Mucosa of descending colon (tissue), 3 donors: ENCODE measurements at regions not wholly inside any gene's neighbourhood (a gene's known extent, or its start where the extent isn't known, plus 50 kb on each side); places are given as distances from the start of the nearest gene placed in this dataset.

Experiments used
- ATAC-seq: fragments of 200-7000 bp; cut with Tn5 transposase; one replicate; pipeline ENCODE4 v1.9.1; 2020; ENCODE audit warnings: mild to moderate bottlenecking, moderate library complexity
- DNase-seq, 3 donors: peaks; one replicate each; pipeline ENCODE4 v3.0.0-alpha.2; 2020
- H3K36me3 ChIP-seq: fragments of 200-600 bp; one replicate; pipeline ENCODE4 v1.8.0; 2021; ENCODE audit warnings: low read depth, mild to moderate bottlenecking
- H3K4me1 ChIP-seq: fragments of 200-600 bp; one replicate; pipeline ENCODE4 v1.8.0; 2021; ENCODE audit warnings: low read depth, mild to moderate bottlenecking
- H3K4me3 ChIP-seq: fragments of 200-600 bp; one replicate; pipeline ENCODE4 v1.8.0; 2021; ENCODE audit warnings: mild to moderate bottlenecking
- H3K9me3 ChIP-seq: fragments of 200-600 bp; one replicate; pipeline ENCODE4 v1.8.0; 2021; ENCODE audit warnings: mild to moderate bottlenecking
- intact Hi-C, 2 donors: fragments of 100-400 bp; cut with DNase I in 1 of 2; cut with micrococcal nuclease in 1 of 2; formaldehyde crosslinking; loops; one replicate each; pipeline versions ENCODE4 v1.11.0 to v1.11.1; 2022; cut with DNase I, micrococcal nuclease
- TF ChIP-seq, protein P1 (sequence below): fragments of 200-600 bp; IDR thresholded peaks from one replicate; pipeline ENCODE4 v1.8.0; 2022; ENCODE audit warnings: antibody characterized with exemption, mild to moderate bottlenecking
- donor health status: DM: no; HTN: no; CAD: no; lungs with moderate emphysema.
- donor health status: DM: no; HTN: no; CAD: no.
- donor health status: DM: no; HTN: yes; CAD: no.

DNA sequence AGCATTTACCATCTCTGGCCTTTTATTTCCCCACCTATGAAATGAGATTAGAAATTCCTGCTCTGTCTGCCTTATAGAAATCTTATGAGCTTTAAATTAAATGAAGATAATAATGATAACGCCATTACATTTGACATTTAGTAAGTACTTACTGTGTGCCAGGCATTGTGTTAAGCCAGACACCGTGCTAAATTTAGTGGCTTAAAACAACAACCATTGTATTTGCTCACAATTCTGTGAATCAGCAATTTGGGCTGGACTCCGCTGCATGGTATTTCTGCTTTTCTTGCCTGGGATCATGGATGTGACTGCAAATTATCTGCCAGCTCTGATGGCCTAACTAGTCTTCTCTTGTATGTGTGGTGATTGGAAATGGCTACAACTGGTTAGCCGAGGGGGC is 56.4 kb upstream of the CCDC6 start:
- TF ChIP-seq, protein P1, sequence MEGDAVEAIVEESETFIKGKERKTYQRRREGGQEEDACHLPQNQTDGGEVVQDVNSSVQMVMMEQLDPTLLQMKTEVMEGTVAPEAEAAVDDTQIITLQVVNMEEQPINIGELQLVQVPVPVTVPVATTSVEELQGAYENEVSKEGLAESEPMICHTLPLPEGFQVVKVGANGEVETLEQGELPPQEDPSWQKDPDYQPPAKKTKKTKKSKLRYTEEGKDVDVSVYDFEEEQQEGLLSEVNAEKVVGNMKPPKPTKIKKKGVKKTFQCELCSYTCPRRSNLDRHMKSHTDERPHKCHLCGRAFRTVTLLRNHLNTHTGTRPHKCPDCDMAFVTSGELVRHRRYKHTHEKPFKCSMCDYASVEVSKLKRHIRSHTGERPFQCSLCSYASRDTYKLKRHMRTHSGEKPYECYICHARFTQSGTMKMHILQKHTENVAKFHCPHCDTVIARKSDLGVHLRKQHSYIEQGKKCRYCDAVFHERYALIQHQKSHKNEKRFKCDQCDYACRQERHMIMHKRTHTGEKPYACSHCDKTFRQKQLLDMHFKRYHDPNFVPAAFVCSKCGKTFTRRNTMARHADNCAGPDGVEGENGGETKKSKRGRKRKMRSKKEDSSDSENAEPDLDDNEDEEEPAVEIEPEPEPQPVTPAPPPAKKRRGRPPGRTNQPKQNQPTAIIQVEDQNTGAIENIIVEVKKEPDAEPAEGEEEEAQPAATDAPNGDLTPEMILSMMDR = no peak
- no peak for ATAC-seq
- H3K4me1 ChIP-seq = no peaks in the 10 kb centered on the region
- no peaks in the 10 kb centered on the region for H3K9me3 ChIP-seq
- no peaks in the 10 kb centered on the region for H3K36me3 ChIP-seq
- no peak for DNase-seq
- H3K4me3 ChIP-seq = no peak overlapping the region
- intact Hi-C loops = no loop called here

DNA sequence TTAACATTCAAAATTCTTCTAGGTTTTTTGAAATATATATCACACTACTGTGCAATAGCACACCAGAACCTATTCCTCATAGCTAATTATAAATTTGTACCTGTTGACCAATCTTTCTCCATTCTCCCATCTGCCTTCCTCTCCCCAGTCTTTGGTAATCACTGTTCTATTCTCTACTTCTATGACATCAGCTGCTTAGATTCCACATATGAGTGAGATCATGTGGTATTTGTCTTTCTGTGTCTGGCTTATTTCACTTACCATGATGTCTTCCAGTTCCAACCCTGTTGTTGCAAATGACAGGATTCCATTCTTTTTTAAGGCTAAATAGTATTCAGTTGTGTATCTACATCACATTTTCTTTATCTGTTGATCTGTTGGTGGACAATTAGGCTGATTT is 54.4 kb upstream of the CCDC6 start:
- no peaks in the 10 kb centered on the region for H3K4me1 ChIP-seq
- H3K9me3 ChIP-seq = no peaks in the 10 kb centered on the region
- H3K4me3 ChIP-seq = no peak overlapping the region
- no peaks in the 10 kb centered on the region for H3K36me3 ChIP-seq
- DNase-seq (no peak), ATAC-seq (no peak)
- TF ChIP-seq, protein P1 = no peak
- intact Hi-C loops = no loop called here

DNA sequence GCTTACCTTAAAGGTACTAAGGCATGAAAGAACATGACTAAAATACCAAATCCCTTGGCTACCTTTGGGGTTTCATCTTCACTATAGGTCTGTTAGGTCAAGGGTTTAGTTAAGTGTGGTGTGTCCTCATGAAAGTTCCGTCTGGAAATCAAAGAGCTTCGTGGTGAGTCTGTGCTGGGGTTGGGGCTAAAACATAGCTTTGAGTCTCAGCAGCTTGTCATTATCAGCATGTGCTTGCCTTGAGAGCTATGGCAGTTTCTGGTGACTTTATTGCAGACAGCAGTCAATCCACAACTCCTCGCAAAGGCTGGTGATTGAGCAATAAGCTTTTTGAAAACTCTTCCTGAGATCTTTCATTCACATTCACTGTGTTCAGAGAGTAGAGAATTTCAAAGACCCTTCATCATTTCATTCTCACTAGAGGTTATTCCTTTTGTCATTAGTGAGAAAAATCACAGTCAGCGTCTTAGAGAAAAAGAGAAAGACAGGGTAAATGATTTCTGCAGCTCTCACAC is 53.2 kb upstream of the CCDC6 start:
- Histone ChIP-seq H3K4me3 (no peak overlapping the region), H3K36me3 (no peaks in the 10 kb centered on the region), H3K9me3 (no peaks in the 10 kb centered on the region), H3K4me1 (no peaks in the 10 kb centered on the region)
- intact Hi-C loops = no loop called here
- no peak for DNase-seq
- no peak for ATAC-seq
- TF ChIP-seq, protein P1 = no peak

DNA sequence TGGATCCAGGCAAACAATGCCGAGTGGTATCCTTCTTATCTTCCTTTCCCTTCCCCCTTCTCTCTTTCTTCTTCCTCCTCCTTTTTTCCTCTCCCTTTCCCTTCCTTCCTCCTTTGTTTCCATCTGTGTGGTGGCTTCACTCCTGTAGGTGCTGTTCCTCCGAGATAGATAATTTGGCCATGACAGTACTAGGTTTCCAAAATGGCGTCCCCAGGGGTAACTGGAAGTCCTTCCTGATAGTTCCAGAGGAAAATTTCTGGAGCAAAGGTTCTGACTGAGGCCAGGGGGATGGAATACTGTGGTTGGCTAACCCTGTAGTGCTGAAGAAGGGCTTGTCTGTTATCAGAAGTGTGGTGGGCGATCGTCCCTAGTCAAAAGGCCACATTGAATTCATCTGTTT is 52.5 kb upstream of the CCDC6 start:
- no peak for ATAC-seq
- Histone ChIP-seq H3K9me3 (no peaks in the 10 kb centered on the region), H3K4me3 (no peak overlapping the region), H3K36me3 (no peaks in the 10 kb centered on the region), H3K4me1 (no peaks in the 10 kb centered on the region)
- no peak for DNase-seq
- TF ChIP-seq, protein P1 = no peak
- intact Hi-C loops = no loop called here

DNA sequence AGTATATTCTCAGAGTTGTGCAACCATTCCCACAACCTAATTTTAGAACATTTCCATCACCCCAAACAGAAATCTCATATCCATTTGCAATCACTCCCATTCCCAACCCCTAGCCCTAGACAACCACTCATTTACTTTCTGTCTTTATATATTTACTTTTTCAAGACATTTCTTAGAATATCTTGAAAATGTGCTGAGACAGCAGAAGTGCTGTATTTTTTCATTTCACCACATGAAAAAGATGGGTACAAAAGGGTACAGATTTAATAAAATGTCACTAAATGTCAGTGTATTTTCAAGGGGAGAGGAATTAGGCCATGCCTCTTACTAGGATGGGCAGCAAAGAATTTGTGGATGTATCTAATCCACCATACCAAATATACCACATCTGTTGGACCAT is 51.6 kb upstream of the CCDC6 start:
- DNase-seq (no peak), ATAC-seq (no peak)
- H3K4me3 ChIP-seq = no peak overlapping the region
- H3K36me3 ChIP-seq = no peaks in the 10 kb centered on the region
- intact Hi-C loops = no loop called here
- H3K4me1 ChIP-seq = no peaks in the 10 kb centered on the region
- no peaks in the 10 kb centered on the region for H3K9me3 ChIP-seq
- TF ChIP-seq, protein P1 = no peak
